Neural cell (in vitro differentiated cells): ENCODE measurements at regions not wholly inside any gene's neighbourhood (a gene's known extent, or its start where the extent isn't known, plus 50 kb on each side); places are given as distances from the start of the nearest gene placed in this dataset.

Experiments used
- H2AFZ ChIP-seq: fragments of 200-600, 300-800 bp; sonication (generic), shearing (Covaris generic); 2 replicates; pipeline ENCODE4 v1.6.0; 2014; ENCODE audit warnings: low read depth, mild to moderate bottlenecking, antibody characterized with exemption, low read length, moderate library complexity
- H3F3A ChIP-seq: fragments of 200-600 bp; shearing (Covaris generic); 2 replicates; pipeline ENCODE4 v1.6.1; 2016; ENCODE audit warnings: mild to moderate bottlenecking, moderate library complexity, mixed read lengths, antibody characterized with exemption, low read length; ENCODE audit not compliant: insufficient read depth, poor library complexity, severe bottlenecking
- H3K27ac ChIP-seq: fragments of 200-600, 300-800 bp; sonication (generic), shearing (Covaris generic); 2 replicates; pipeline ENCODE4 v1.5.1; 2014; ENCODE audit warnings: mild to moderate bottlenecking, low read length, moderate library complexity
- H3K27me3 ChIP-seq: fragments of 300-800, 200-600 bp; sonication (generic), shearing (Covaris generic); 2 replicates; pipeline ENCODE4 v1.6.0; 2014; ENCODE audit warnings: mild to moderate bottlenecking, low read depth, low read length, moderate library complexity; ENCODE audit not compliant: insufficient read depth
- H3K36me3 ChIP-seq: fragments of 300-800, 200-600 bp; sonication (generic), shearing (Covaris generic); 2 replicates; pipeline ENCODE4 v1.5.1; 2014; ENCODE audit warnings: mild to moderate bottlenecking, antibody characterized with exemption, low read length, moderate library complexity; ENCODE audit not compliant: insufficient read depth
- H3K4me2 ChIP-seq: fragments of 300-800, 200-600 bp; sonication (generic), shearing (Covaris generic); 2 replicates; pipeline ENCODE4 v1.6.0; 2014; ENCODE audit warnings: mild to moderate bottlenecking, low read length
- H3K4me3 ChIP-seq: fragments of 300-800, 200-600 bp; sonication (generic), shearing (Covaris generic); 2 replicates; pipeline ENCODE4 v1.5.1; 2014; ENCODE audit warnings: mild to moderate bottlenecking, low read length, moderate library complexity
- H3K79me2 ChIP-seq: fragments of 200-600 bp; shearing (Covaris generic); replicated peaks from 2 replicates; pipeline ENCODE4 v1.6.0; 2014; ENCODE audit warnings: mild to moderate bottlenecking, low read length, moderate library complexity; ENCODE audit not compliant: insufficient read depth
- H3K9ac ChIP-seq: fragments of 300-800, 200-600 bp; sonication (generic), shearing (Covaris generic); 2 replicates; pipeline ENCODE4 v1.6.1; 2016; ENCODE audit warnings: mild to moderate bottlenecking, low read length, mixed read lengths
- H3K9me2 ChIP-seq: fragments of 200-600 bp; shearing (Covaris generic); 2 replicates; pipeline ENCODE4 v1.6.1; 2016; ENCODE audit warnings: mild to moderate bottlenecking, low read length, mixed read lengths; ENCODE audit not compliant: insufficient read depth
- H3K9me3 ChIP-seq: fragments of 200-600, 300-800 bp; sonication (generic), shearing (Covaris generic); 2 replicates; pipeline ENCODE4 v1.6.1; 2016; ENCODE audit warnings: mild to moderate bottlenecking, mixed run types, low read length, moderate library complexity, mixed read lengths
- H4K20me1 ChIP-seq: fragments of 200-600 bp; shearing (Covaris generic); 2 replicates; pipeline ENCODE4 v1.6.1; 2016; ENCODE audit warnings: mild to moderate bottlenecking, mixed run types; ENCODE audit not compliant: insufficient read depth
- EP300 ChIP-seq: fragments of 450-650 bp; conservative IDR thresholded peaks from 2 replicates; pipeline ENCODE4 v1.6.1; 2014; ENCODE audit warnings: antibody characterized with exemption, mild to moderate bottlenecking, moderate library complexity; ENCODE audit not compliant: poor library complexity, severe bottlenecking
- EZH2 ChIP-seq: fragments of 200-600, 300-800 bp; shearing (Covaris generic), sonication (generic); IDR thresholded peaks from 2 replicates; pipeline ENCODE4 v1.6.1; 2014; ENCODE audit warnings: antibody characterized with exemption, low read length, borderline replicate concordance, mild to moderate bottlenecking; ENCODE audit not compliant: insufficient read depth, poor library complexity, severe bottlenecking
- MXI1 ChIP-seq: fragments of 450-650 bp; conservative IDR thresholded peaks from 2 replicates; pipeline ENCODE4 v1.6.1; 2014; ENCODE audit warnings: antibody characterized with exemption, mild to moderate bottlenecking; ENCODE audit not compliant: poor library complexity, severe bottlenecking
- POLR2AphosphoS5 ChIP-seq: IDR thresholded peaks from 2 replicates; pipeline ENCODE4 v1.6.1; 2012
- RAD21 ChIP-seq: fragments of 450-650 bp; conservative IDR thresholded peaks from 2 replicates; pipeline ENCODE4 v1.6.1; 2014; ENCODE audit warnings: antibody characterized with exemption, mild to moderate bottlenecking, moderate library complexity
- SMC3 ChIP-seq: fragments of 450-650 bp; conservative IDR thresholded peaks from 2 replicates; pipeline ENCODE4 v1.6.1; 2014; ENCODE audit warnings: antibody characterized with exemption, mild to moderate bottlenecking, moderate library complexity; ENCODE audit not compliant: poor library complexity
- TAF1 ChIP-seq: IDR thresholded peaks from 2 replicates; pipeline ENCODE4 v1.6.1; 2012; ENCODE audit warnings: low read depth
- TF ChIP-seq, protein P1 (sequence below): fragments of 450-650 bp; IDR thresholded peaks from 2 replicates; pipeline ENCODE4 v1.5.1; 2014; ENCODE audit warnings: antibody characterized with exemption, mild to moderate bottlenecking, moderate library complexity; ENCODE audit not compliant: poor library complexity, severe bottlenecking
- TF ChIP-seq, protein P2 (sequence below): IDR thresholded peaks from 2 replicates; pipeline ENCODE4 v1.6.1; 2012; ENCODE audit warnings: borderline replicate concordance

DNA sequence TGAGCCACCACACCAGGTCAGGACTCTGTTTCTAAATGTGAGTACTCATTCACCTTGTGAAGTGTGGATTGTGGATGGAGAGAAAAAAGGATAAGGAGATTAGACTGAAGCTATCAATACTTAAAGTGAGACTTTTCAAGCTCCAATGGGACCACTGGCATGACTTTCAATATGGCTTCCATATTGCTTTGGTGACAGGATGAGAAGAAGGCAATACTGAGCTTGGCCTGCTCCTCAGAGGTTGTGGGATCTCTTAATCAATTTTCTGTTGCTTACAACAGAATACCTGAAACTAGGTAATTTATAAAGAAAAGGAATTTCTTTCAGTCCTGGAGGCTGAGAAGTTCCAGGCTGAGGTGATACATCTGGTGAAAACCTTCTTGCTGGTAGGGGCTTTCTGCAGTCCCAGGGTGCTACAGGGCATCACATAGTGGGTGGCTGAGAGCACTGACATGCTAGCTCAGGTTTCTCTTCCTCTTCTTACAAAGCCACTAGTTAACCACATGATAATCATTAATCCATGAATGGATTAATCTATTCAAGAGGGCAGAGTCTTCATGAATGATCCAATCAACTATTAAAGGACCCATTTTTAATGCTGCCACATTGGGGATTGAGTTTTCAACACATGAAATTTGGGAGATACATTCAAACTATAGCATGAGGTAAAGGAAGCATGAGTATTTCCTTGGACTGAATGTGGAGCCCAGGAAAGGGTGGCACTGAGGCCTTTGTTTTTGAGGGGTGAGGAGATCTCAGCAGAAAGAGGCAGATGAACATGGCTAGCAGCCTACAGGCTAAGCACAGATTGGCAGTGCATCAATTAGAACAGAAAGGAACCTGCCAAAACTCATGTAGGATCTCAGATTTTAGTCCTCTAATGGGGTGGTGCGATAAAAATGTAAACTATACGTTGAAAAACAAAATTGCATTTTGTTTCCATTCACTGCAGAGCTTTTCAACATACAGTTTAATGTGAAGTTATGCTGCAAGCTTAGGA is 274.5 kb downstream of the PIK3C3 start:
- TF ChIP-seq EP300 (no peak), MXI1 (no peak), RAD21 (no peak), POLR2AphosphoS5 (no peak), EZH2 (no peak), SMC3 (no peak), TAF1 (no peak)
- TF ChIP-seq, protein P1, sequence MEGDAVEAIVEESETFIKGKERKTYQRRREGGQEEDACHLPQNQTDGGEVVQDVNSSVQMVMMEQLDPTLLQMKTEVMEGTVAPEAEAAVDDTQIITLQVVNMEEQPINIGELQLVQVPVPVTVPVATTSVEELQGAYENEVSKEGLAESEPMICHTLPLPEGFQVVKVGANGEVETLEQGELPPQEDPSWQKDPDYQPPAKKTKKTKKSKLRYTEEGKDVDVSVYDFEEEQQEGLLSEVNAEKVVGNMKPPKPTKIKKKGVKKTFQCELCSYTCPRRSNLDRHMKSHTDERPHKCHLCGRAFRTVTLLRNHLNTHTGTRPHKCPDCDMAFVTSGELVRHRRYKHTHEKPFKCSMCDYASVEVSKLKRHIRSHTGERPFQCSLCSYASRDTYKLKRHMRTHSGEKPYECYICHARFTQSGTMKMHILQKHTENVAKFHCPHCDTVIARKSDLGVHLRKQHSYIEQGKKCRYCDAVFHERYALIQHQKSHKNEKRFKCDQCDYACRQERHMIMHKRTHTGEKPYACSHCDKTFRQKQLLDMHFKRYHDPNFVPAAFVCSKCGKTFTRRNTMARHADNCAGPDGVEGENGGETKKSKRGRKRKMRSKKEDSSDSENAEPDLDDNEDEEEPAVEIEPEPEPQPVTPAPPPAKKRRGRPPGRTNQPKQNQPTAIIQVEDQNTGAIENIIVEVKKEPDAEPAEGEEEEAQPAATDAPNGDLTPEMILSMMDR = no peak
- TF ChIP-seq, protein P2, sequence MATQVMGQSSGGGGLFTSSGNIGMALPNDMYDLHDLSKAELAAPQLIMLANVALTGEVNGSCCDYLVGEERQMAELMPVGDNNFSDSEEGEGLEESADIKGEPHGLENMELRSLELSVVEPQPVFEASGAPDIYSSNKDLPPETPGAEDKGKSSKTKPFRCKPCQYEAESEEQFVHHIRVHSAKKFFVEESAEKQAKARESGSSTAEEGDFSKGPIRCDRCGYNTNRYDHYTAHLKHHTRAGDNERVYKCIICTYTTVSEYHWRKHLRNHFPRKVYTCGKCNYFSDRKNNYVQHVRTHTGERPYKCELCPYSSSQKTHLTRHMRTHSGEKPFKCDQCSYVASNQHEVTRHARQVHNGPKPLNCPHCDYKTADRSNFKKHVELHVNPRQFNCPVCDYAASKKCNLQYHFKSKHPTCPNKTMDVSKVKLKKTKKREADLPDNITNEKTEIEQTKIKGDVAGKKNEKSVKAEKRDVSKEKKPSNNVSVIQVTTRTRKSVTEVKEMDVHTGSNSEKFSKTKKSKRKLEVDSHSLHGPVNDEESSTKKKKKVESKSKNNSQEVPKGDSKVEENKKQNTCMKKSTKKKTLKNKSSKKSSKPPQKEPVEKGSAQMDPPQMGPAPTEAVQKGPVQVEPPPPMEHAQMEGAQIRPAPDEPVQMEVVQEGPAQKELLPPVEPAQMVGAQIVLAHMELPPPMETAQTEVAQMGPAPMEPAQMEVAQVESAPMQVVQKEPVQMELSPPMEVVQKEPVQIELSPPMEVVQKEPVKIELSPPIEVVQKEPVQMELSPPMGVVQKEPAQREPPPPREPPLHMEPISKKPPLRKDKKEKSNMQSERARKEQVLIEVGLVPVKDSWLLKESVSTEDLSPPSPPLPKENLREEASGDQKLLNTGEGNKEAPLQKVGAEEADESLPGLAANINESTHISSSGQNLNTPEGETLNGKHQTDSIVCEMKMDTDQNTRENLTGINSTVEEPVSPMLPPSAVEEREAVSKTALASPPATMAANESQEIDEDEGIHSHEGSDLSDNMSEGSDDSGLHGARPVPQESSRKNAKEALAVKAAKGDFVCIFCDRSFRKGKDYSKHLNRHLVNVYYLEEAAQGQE = no peak
- no peak overlapping the region for H2AFZ ChIP-seq
- H3K9ac ChIP-seq = no peak overlapping the region
- no peaks in the 10 kb centered on the region for H4K20me1 ChIP-seq
- no peaks in the 10 kb centered on the region for H3K9me3 ChIP-seq
- H3K36me3 ChIP-seq = no peaks in the 10 kb centered on the region
- H3K79me2 ChIP-seq = no peaks in the 10 kb centered on the region
- H3K27ac ChIP-seq = no peak overlapping the region
- H3K27me3 ChIP-seq = no peaks in the 10 kb centered on the region
- H3K9me2 ChIP-seq = no peaks in the 10 kb centered on the region
- H3K4me3 ChIP-seq = no peak overlapping the region
- H3F3A ChIP-seq = no peaks in the 10 kb centered on the region
- no peak overlapping the region for H3K4me2 ChIP-seq

DNA sequence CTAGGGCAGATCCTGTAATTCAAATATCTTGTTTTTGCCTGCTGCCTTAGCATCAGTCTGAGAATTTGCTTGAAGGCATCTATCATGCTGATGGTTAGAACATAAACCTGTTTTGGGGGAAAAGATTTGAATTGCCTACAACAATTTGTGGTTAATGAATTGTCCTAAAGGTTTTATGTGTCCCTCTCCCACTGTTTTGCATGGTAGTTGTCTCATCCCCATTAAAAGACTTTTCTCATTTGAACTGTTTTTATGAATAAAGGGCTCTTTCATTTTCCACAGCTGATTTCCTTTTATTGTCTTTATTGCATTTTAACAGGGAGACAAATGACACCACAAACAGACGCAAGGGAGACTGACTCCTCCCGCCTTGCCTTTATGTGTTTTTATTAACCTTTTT is 275.6 kb downstream of the PIK3C3 start:
- H3K4me3 ChIP-seq = no peak overlapping the region
- H3K27me3 ChIP-seq = no peaks in the 10 kb centered on the region
- no peaks in the 10 kb centered on the region for H3K79me2 ChIP-seq
- H2AFZ ChIP-seq = no peak overlapping the region
- no peaks in the 10 kb centered on the region for H3K9me3 ChIP-seq
- H3K36me3 ChIP-seq = no peaks in the 10 kb centered on the region
- no peaks in the 10 kb centered on the region for H4K20me1 ChIP-seq
- TF ChIP-seq, protein P2 = no peak
- TF ChIP-seq TAF1 = no peak
- TF ChIP-seq RAD21 = no peak
- TF ChIP-seq POLR2AphosphoS5 = no peak
- no peak for TF ChIP-seq EZH2
- TF ChIP-seq MXI1 = no peak
- TF ChIP-seq EP300 = no peak
- TF ChIP-seq, protein P1 = no peak
- no peaks in the 10 kb centered on the region for H3K9me2 ChIP-seq
- H3K27ac ChIP-seq = no peak overlapping the region
- H3K4me2 ChIP-seq = no peak overlapping the region
- H3F3A ChIP-seq = no peaks in the 10 kb centered on the region
- no peak overlapping the region for H3K9ac ChIP-seq
